ENCODE measurements at regions not wholly inside any gene's neighbourhood (a gene's known extent, or its start where the extent isn't known, plus 50 kb on each side); places are given as distances from the start of the nearest gene placed in this dataset.

GRCh38 chr14:106850913-106851825 lies 1324.8 kb downstream of the TMEM121 start:
- TF ChIP-seq CTCF (conservative IDR thresholded peaks at IDR 0.05; ENCODE audit: low read depth, low read length) (no peak), EZH2 (IDR thresholded peaks at IDR 0.05; ENCODE audit: borderline replicate concordance, low read depth, low read length, poor library complexity, severe bottlenecking) (no peak)
